ENCODE measurements at regions not wholly inside any gene's neighbourhood (a gene's known extent, or its start where the extent isn't known, plus 50 kb on each side); places are given as distances from the start of the nearest gene placed in this dataset.
A peak's percentile ranks its signal among the peaks of the same experiment; 100 is the strongest.
"Not testable (repeated sequence)": the region's sequence is repeated elsewhere in the genome, so short reads cannot be mapped to it uniquely, and the experiment has no call there.

GRCh38 chr1:230591678-230592077 lies 50.6 kb upstream of the COG2 start:
- DNase-seq (ENCODE audit: low read depth), result no peak

- no peak for DNase-seq (ENCODE audit: low read depth)
Observed at GRCh38 chr1:230589951-230590350, 52.3 kb upstream of the COG2 start.

GRCh38 chr1:230588323-230588746 lies 53.9 kb upstream of the COG2 start:
- no peak for DNase-seq (ENCODE audit: low read depth)

- no peak for DNase-seq (ENCODE audit: low read depth)
Observed at GRCh38 chr1:230587061-230587460, 55.2 kb upstream of the COG2 start.

- no peak for DNase-seq (ENCODE audit: low read depth)
Observed at GRCh38 chr1:230584660-230585059, 57.6 kb upstream of the COG2 start.

GRCh38 chr1:230581446-230582079 lies 60.7 kb upstream of the COG2 start:
- peak; percentile 15 for DNase-seq (ENCODE audit: low read depth)

- DNase-seq (ENCODE audit: low read depth), result no peak
Observed at GRCh38 chr1:230578616-230579015, 63.7 kb upstream of the COG2 start.

- DNase-seq (ENCODE audit: low read depth), result no peak
Observed at GRCh38 chr1:230577537-230577936, 64.7 kb upstream of the COG2 start.

- DNase-seq (ENCODE audit: low read depth), result no peak
Observed at GRCh38 chr1:230575886-230576500, 66.3 kb upstream of the COG2 start.

- no peak for DNase-seq (ENCODE audit: low read depth)
Observed at GRCh38 chr1:230574502-230574901, 67.8 kb upstream of the COG2 start.

GRCh38 chr1:230573658-230574057 lies 68.6 kb upstream of the COG2 start:
- DNase-seq (ENCODE audit: low read depth), result no peak

- peak; percentile 10 for DNase-seq (ENCODE audit: low read depth)
Observed at GRCh38 chr1:230572121-230573105, 69.9 kb upstream of the COG2 start.

GRCh38 chr1:230570724-230571360 lies 71.4 kb upstream of the COG2 start:
- no peak for DNase-seq (ENCODE audit: low read depth)

GRCh38 chr1:230569201-230569600 lies 73.1 kb upstream of the COG2 start:
- no peak for DNase-seq (ENCODE audit: low read depth)

- DNase-seq (ENCODE audit: low read depth), result no peak
Observed at GRCh38 chr1:230568676-230569075, 73.6 kb upstream of the COG2 start.

GRCh38 chr1:230568008-230568407 lies 74.3 kb upstream of the COG2 start:
- peak; percentile 44 for DNase-seq (ENCODE audit: low read depth)

GRCh38 chr1:230567221-230567575 lies 75.1 kb upstream of the COG2 start:
- no peak for DNase-seq (ENCODE audit: low read depth)

GRCh38 chr1:230566532-230567220 lies 75.6 kb upstream of the COG2 start:
- DNase-seq (ENCODE audit: low read depth), result not testable (repeated sequence)

- DNase-seq (ENCODE audit: low read depth), result no peak
Observed at GRCh38 chr1:230565141-230565540, 77.1 kb upstream of the COG2 start.

GRCh38 chr1:230563591-230563990 lies 78.7 kb upstream of the COG2 start:
- no peak for DNase-seq (ENCODE audit: low read depth)

GRCh38 chr1:230561570-230561969 lies 80.7 kb upstream of the COG2 start:
- DNase-seq (ENCODE audit: low read depth), result no peak

- no peak for DNase-seq (ENCODE audit: low read depth)
Observed at GRCh38 chr1:230558324-230558723, 84.0 kb upstream of the COG2 start.
